VCaP (cell line): ENCODE measurements at regions not wholly inside any gene's neighbourhood (a gene's known extent, or its start where the extent isn't known, plus 50 kb on each side); places are given as distances from the start of the nearest gene placed in this dataset.

Experiments used
- H3K27ac ChIP-seq: fragments of 450-650 bp; 2 replicates; pipeline ENCODE4 v1.5.1; 2017
- CTCF ChIP-seq: fragments of 450-650 bp; conservative IDR thresholded peaks from 2 replicates; pipeline ENCODE4 v1.5.1; 2017; ENCODE audit warnings: mild to moderate bottlenecking, moderate library complexity

GRCh38 chr2:138280999-138281695 is 220.4 kb upstream of the SPOPL start:
- no peak for TF ChIP-seq CTCF
- no peak overlapping the region for H3K27ac ChIP-seq

- H3K27ac ChIP-seq, result no peak overlapping the region
- TF ChIP-seq CTCF, result no peak
Observed at GRCh38 chr2:138282014-138282672, 219.4 kb upstream of the SPOPL start.

- no peak overlapping the region for H3K27ac ChIP-seq
Observed at GRCh38 chr2:138291805-138292204, 209.8 kb upstream of the SPOPL start.

GRCh38 chr2:138293045-138293444 is 208.5 kb upstream of the SPOPL start:
- no peak for TF ChIP-seq CTCF

More at GRCh38 chr2:138291805-138292204, 209.8 kb upstream of the SPOPL start:
- TF ChIP-seq CTCF, result no peak

GRCh38 chr2:138293549-138293948 is 208.0 kb upstream of the SPOPL start:
- no peak for TF ChIP-seq CTCF
- no peak overlapping the region for H3K27ac ChIP-seq

More at GRCh38 chr2:138293045-138293444, 208.5 kb upstream of the SPOPL start:
- no peak overlapping the region for H3K27ac ChIP-seq

- TF ChIP-seq CTCF, result no peak
Observed at GRCh38 chr2:138294451-138294850, 207.1 kb upstream of the SPOPL start.

GRCh38 chr2:138296365-138296764 is 205.2 kb upstream of the SPOPL start:
- no peak overlapping the region for H3K27ac ChIP-seq
- no peak for TF ChIP-seq CTCF

More at GRCh38 chr2:138294451-138294850, 207.1 kb upstream of the SPOPL start:
- H3K27ac ChIP-seq, result no peak overlapping the region
